ENCODE measurements at regions not wholly inside any gene's neighbourhood (a gene's known extent, or its start where the extent isn't known, plus 50 kb on each side); places are given as distances from the start of the nearest gene placed in this dataset.

DNA sequence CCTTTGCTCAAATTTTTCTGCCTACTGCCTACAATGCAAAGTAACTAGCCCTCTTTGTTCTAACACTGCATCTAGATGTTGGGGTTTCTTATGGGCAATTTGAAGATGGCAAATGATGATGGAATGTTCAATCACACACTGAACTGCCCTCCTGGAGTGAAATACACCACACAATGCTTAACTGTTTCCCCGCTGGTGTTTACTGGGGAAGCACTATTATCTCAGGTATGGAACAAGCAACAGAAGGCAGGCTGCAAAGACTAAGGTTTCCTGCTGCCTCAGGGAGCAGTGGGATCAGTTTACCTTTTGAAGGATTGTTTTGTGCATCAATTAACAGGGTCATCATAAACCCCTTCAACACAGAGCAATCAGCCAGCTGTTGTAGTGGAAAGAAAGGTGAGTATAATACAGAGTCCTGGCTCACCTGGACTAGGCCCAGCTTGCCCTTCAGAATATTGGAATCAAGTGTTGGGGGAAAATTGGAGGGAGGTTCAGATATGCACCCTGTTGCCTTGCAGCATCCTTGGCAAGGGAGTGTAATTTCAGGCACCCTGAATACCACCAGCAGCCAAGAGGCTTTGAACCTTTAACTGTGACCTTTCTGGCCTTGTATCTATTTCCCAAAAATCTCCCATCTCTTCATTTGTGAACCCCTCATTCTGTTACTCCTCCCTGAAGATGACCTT lies 105.4 kb upstream of the CDH11 start:
- no peak for TF ChIP-seq GATA2 (IDR thresholded peaks at IDR 0.05; ENCODE audit: low read depth, low read length)
- TF ChIP-seq GATA3 (IDR thresholded peaks at IDR 0.05; ENCODE audit: low read depth, low read length): no peak

DNA sequence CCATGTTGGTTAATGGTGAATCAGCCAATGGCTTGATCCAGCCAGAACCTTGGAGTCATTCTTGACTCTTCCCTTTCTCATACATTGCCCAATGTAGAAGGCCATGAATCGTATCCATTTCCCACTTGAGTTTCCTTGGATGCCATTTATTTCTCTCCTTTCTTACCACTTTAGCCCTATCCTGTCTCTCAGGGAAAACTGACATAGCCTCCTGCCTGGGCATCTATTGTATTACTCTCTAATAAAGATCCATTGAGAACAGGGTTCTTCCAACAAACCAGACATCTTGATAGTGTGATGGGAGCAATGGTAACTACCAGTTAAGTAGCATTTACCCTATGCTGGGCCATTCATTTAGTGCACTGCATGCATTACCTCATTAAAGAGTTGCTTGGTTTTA lies 104.2 kb upstream of the CDH11 start:
- TF ChIP-seq GATA3 (IDR thresholded peaks at IDR 0.05; ENCODE audit: low read depth, low read length): no peak
- no peak for TF ChIP-seq GATA2 (IDR thresholded peaks at IDR 0.05; ENCODE audit: low read depth, low read length)

DNA sequence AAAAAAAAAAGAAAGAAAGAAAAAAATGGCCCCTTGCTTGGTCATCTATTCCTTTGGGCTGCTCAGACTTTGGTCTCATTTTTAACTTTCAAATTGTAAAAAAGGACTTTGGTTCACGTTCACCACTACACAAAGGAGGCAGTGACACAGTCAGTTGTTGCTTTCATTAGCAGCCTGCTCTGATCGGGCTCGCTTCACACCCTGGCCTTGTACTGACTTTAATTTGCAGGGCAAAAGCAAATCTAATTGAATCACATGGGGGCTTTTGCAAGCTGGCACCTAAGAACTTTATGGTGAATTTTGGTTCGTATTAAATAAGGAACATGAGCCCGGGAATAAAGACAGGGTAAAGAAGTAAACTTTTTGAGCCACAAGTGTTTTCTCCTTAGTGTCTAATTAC lies 103.6 kb upstream of the CDH11 start:
- TF ChIP-seq GATA2 (IDR thresholded peaks at IDR 0.05; ENCODE audit: low read depth, low read length) (no peak), GATA3 (IDR thresholded peaks at IDR 0.05; ENCODE audit: low read depth, low read length) (no peak)

DNA sequence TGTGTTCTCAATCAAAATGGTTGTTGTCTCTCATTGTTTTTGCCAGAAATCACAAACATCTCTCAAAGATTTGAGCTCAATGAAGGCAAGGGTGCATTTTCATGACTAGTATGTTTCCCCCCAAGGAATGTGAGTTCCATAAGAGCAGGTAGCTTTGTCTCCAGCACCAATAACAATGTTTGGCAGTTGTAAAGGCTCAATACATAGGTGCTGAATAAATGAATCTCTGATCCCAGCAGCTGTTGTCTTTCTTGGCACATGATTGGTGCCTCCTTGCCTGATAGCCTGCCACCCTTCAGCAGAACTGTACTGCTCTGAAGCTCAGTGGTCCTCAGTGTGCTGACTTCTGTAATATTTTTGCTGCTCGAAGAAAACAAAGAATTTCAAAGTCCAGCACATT lies 103.1 kb upstream of the CDH11 start:
- TF ChIP-seq GATA3 (IDR thresholded peaks at IDR 0.05; ENCODE audit: low read depth, low read length): no peak
- no peak for TF ChIP-seq GATA2 (IDR thresholded peaks at IDR 0.05; ENCODE audit: low read depth, low read length)

DNA sequence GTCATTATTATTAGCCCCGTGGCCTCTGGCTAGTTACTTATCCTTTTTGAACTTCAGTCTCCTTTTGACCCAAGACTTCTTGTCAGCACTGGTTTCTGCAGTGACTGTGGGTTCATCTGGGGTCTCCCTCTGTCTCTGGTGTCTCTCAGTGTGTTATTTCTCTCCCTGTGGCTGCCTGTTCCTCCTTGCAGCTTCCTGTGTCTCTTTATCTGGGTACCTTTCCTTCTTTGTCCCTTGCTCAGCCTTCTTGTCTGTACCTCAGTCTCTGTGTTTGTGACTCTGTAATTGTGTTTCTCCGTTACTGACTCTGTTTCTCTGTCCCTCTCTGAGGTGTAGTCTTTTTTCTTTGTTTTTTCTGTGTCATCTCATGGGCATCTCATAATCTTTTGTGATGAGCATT lies 102.6 kb upstream of the CDH11 start:
- TF ChIP-seq GATA3 (IDR thresholded peaks at IDR 0.05; ENCODE audit: low read depth, low read length) (no peak), GATA2 (IDR thresholded peaks at IDR 0.05; ENCODE audit: low read depth, low read length) (no peak)

DNA sequence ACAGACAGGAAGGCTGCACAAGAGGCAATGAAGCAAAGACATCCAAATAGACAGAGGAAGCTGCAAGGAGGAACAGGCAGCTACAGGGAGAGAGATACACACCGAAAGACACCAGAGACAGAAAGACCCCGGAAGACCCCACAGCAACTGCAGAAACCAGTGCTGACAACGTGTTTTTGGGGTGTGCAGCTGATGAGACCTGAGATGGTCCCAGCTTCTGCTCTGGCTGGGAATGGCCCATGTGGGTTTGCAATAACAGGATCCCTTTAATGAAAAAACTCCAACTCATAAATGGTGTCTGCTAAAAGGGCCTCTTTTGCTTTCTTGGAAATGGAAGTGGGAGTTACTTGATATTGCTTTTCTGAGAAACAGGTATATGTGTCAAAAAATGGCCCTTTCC lies 101.5 kb upstream of the CDH11 start:
- TF ChIP-seq GATA2 (IDR thresholded peaks at IDR 0.05; ENCODE audit: low read depth, low read length): no peak
- TF ChIP-seq GATA3 (IDR thresholded peaks at IDR 0.05; ENCODE audit: low read depth, low read length): no peak

DNA sequence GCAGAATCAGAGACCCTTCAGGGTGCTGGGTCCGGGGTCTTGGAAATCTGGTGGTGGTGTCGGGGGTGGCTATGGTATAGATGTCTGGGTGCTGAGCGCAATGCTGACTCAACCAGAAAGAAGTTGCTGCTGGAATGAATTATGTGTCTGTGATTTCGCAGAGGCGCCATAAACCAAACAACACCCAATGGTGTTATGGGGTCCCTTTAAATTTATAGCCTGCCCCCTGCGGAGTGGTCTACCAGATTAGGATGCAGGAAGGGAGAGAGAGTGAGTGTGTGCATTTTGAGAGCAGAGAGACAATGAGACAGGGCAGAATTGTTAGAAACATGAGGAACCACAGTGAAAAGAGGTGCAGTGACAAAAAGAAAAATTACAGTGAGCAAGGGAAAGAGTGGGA lies 100.7 kb upstream of the CDH11 start:
- TF ChIP-seq GATA2 (IDR thresholded peaks at IDR 0.05; ENCODE audit: low read depth, low read length) (no peak), GATA3 (IDR thresholded peaks at IDR 0.05; ENCODE audit: low read depth, low read length) (no peak)

DNA sequence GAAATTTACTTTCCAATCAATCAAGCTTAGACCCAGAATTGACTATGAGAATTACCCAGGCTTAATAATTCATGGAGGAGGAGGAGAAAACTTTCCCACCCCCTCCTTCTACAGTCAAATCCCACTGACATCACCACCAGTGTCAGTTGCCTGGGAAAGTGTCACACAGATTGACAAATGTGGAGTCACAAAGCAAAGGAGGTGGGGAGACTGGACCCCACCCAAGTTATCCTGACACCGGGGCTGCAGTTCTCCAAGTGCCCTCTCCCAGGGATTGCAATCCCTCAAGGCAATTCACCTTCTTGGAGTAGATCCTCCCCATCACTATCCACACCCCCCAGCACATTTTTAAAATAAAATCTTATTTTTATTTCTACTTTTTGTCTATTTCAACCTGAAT lies 100.2 kb upstream of the CDH11 start:
- TF ChIP-seq GATA2 (IDR thresholded peaks at IDR 0.05; ENCODE audit: low read depth, low read length) (no peak), GATA3 (IDR thresholded peaks at IDR 0.05; ENCODE audit: low read depth, low read length) (no peak)

DNA sequence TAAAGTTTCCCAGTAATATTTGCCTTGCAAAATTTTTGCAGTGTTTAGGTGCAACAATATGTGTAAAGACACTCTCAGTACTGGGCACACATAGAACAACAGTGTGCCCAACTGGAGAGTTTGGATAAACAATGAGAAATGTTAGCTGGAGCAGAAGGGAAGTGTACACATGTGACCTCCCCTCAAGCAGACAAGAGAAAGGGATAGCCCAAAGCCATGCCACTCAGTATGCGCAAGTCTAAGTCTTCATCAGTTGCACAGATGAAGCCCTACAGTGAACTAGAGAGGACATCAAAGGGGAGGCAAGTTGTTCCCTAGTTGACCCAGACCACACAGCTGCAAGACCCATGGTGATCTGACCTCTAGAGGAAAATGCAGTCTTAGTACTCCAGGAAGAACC lies 97.9 kb upstream of the CDH11 start:
- TF ChIP-seq GATA3 (IDR thresholded peaks at IDR 0.05; ENCODE audit: low read depth, low read length) (no peak), GATA2 (IDR thresholded peaks at IDR 0.05; ENCODE audit: low read depth, low read length) (no peak)

DNA sequence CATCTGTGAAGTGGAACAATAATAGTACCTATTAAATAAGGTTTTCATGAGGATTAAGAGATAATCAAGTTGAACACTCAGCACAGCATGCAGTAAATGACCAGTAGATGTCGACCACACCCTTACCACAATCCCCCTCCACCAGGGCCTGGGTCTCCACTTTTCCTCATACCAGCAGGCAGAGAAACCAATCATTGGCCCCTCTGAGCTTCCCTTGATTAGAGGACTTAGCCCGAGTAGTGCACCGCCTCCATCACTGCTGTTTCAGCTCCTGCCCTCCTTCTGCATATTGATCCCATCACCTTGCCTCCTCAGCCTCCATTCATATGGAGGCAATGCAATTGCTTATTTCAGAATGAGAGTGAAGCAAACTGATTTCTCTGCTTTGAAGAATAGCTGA lies 96.5 kb upstream of the CDH11 start:
- no peak for TF ChIP-seq GATA3 (IDR thresholded peaks at IDR 0.05; ENCODE audit: low read depth, low read length)
- TF ChIP-seq GATA2 (IDR thresholded peaks at IDR 0.05; ENCODE audit: low read depth, low read length): no peak

DNA sequence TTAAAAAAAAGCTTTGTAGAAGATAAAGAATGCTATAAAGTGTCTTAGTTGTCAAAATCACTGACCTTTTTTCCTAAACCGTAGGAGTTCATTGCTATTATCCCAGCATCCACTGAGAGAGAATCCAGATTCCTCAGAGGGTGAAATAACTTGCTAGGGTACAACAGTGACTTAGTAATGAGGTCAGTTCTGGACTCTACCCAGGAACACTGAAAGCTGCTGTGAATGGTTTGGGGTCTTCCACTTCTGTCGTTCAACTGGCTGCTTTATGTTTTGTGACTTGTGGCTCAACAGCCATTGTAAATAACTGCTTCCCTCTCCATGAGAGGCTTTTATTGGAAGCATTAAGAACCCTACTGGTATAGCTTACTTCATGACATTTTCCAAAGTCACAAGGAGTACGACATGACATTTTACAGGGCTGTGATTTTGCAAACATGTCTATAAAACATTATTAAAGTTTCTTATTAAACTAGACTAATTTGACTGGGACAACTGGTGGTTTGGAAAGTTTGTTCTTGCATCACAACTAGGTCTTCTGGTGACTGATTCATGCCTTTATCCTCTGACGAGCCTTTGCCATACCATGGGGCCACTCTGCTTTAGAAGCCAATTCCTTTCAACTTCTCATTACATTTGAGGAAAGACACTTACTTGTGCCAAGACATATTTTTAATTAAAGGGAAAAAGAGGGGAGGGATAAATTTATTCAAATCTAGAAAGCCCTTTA lies 92.2 kb upstream of the CDH11 start:
- TF ChIP-seq GATA3 (IDR thresholded peaks at IDR 0.05; ENCODE audit: low read depth, low read length) (no peak), GATA2 (IDR thresholded peaks at IDR 0.05; ENCODE audit: low read depth, low read length) (no peak)

DNA sequence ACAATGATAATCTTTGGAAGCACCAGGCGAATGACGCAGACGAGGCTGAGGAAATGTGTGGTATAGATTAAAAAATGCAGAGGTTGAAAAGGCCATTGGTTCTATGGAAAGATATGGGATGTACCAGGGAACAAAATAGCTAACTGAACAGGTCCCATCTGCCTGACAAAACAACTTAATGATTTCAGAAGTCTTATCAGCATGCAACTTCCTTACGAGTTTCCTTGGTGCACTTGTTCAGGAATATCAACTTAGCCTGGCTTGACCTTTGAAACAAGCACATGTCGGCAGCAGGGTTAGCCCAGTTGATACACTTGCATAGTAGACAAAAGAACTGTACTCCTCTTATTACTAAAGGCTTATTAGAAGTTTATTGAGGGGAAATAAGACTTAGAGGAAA lies 90.9 kb upstream of the CDH11 start:
- no peak for TF ChIP-seq GATA2 (IDR thresholded peaks at IDR 0.05; ENCODE audit: low read depth, low read length)
- TF ChIP-seq GATA3 (IDR thresholded peaks at IDR 0.05; ENCODE audit: low read depth, low read length): no peak

DNA sequence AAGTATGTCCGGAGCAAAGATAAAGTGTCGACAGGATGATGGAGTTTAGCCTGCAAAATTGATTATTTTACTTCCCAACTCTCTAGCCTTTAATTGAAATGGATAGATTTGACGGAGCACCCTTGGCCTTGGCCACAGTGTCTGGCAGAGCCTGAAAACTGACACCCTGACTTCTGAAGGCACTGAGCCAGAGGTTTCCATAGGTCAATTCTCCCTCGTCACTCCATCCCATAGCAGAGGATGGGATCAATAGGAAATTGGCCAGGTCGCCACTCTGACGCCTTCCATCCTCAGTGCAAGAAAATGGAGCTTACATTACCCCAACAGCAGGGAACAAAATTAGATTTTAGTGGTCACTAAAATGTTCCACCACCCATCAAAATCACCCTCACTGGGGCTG lies 90.4 kb upstream of the CDH11 start:
- TF ChIP-seq GATA2 (IDR thresholded peaks at IDR 0.05; ENCODE audit: low read depth, low read length) (no peak), GATA3 (IDR thresholded peaks at IDR 0.05; ENCODE audit: low read depth, low read length) (no peak)

DNA sequence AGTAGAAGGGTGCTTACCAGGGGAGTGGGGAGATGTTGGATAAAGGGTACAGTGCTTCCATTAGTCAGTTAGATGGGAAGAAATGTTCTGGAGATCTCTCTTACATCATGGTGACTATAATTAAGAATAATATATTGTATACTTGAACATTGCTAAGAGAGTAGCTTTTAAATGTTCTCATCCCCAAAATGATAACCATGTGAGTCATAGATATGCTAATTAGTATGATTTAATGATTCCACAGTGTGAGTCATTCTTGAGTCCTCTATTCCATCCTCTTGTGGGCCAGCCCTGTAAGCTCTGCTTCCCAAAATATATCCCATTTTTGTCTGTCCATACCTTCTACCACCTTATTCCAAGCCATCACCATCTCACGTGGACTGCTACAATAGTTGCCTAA lies 80.6 kb upstream of the CDH11 start:
- no peak for TF ChIP-seq GATA3 (IDR thresholded peaks at IDR 0.05; ENCODE audit: low read depth, low read length)
- TF ChIP-seq GATA2 (IDR thresholded peaks at IDR 0.05; ENCODE audit: low read depth, low read length): no peak

DNA sequence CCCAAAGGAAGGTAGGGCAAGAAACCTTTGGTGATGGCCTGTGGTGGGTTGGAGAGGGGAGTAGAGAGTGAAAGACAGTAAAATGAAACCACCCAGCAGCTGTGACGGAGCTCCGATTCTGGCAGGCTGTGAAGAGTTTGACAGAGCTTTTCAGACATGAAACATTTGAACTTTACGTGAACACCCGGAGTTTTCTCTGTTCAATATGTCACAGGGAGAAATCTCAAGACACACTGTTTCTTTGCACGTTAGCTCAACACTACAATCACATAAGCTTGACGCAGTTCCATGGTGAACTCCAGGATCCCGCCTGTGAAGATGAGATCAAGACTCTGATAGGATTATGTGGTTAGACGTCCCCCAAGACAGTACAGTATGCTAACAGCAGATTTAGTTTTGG lies 79.6 kb upstream of the CDH11 start:
- TF ChIP-seq GATA3 (IDR thresholded peaks at IDR 0.05; ENCODE audit: low read depth, low read length) (no peak), GATA2 (IDR thresholded peaks at IDR 0.05; ENCODE audit: low read depth, low read length) (no peak)
